GM10248 (cell line): ENCODE measurements at regions not wholly inside any gene's neighbourhood (a gene's known extent, or its start where the extent isn't known, plus 50 kb on each side); places are given as distances from the start of the nearest gene placed in this dataset.

Experiments
- CTCF ChIA-PET: fragments of 300-600 bp; sonication (Branson Sonifier 250); formaldehyde crosslinking; extraction: SDS; loops from one replicate; lab custom pipeline; 2021; ENCODE audit warnings: antibody characterized with exemption; lab: Yijun Ruan, JAX
- POLR2A ChIA-PET: fragments of 350-650 bp; sonication (Branson Sonifier 250); formaldehyde crosslinking; extraction: SDS; loops from one replicate; lab custom pipeline; 2020; ENCODE audit warnings: antibody characterized with exemption; lab: Yijun Ruan, JAX
- DNase-seq: peaks from one replicate; pipeline ENCODE4 v3.0.0; 2012; ENCODE audit errors: extremely low spot score
- TF ChIP-seq, protein P1 (sequence below): IDR thresholded peaks from 2 replicates; pipeline ENCODE4 v1.5.1; 2012; ENCODE audit warnings: mild to moderate bottlenecking, low read depth; ENCODE audit errors: extremely low read depth, missing control alignments, control extremely low read depth

DNA sequence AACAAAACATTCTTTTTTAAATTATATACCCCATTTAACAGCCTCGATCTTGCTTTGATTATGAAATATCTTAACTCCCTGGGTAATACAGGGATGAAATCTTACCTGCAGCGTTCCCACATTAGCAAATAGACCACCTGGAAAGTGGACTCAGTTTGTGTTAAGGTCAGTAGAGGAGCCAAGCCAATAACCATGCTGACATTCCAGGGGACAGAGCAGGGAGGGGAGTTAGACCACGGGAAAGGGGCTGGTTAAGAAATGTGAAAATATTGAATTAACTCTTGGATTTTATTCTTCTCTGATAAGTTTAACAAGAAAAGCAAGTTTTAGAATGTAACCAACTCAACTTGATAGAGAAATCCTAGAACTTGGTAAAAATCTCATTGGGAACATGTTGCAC, 144.9 kb upstream of the CLEC14A start:
- CTCF ChIA-PET, result no interaction called here
- no peak for DNase-seq
- POLR2A ChIA-PET, result no interaction called here
- TF ChIP-seq, protein P1, sequence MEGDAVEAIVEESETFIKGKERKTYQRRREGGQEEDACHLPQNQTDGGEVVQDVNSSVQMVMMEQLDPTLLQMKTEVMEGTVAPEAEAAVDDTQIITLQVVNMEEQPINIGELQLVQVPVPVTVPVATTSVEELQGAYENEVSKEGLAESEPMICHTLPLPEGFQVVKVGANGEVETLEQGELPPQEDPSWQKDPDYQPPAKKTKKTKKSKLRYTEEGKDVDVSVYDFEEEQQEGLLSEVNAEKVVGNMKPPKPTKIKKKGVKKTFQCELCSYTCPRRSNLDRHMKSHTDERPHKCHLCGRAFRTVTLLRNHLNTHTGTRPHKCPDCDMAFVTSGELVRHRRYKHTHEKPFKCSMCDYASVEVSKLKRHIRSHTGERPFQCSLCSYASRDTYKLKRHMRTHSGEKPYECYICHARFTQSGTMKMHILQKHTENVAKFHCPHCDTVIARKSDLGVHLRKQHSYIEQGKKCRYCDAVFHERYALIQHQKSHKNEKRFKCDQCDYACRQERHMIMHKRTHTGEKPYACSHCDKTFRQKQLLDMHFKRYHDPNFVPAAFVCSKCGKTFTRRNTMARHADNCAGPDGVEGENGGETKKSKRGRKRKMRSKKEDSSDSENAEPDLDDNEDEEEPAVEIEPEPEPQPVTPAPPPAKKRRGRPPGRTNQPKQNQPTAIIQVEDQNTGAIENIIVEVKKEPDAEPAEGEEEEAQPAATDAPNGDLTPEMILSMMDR, result no peak

DNA sequence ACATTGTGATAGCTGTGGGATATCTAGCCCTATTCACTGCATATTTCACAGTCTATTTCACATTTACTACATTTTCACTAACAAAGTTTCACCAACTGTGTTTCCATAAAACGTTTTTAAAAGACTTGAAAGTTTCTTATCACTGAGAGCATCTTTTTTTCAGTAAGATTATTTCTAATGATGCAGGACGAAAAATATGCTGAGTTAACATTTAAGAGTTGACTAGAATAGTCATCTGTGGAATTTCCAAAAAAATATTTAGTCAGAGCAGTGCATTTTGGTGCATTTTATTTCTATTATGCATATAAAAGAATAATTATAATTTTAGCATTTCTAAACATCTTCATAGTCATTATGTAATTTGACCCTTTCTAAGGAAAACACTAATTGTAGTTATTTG, 143.8 kb upstream of the CLEC14A start:
- CTCF ChIA-PET, result no interaction called here
- TF ChIP-seq, protein P1, result no peak
- POLR2A ChIA-PET, result no interaction called here
- DNase-seq, result no peak

- TF ChIP-seq, protein P1, result no peak
- ChIA-PET POLR2A (no interaction called here), CTCF (no interaction called here)
- DNase-seq, result no peak
These were observed 138.9 kb upstream of the CLEC14A start for GRCh38 chr14:38394767-38395166.

GRCh38 chr14:38394064-38394463, 138.2 kb upstream of the CLEC14A start:
- POLR2A ChIA-PET, result no interaction called here
- no peak for DNase-seq
- CTCF ChIA-PET, result no interaction called here
- TF ChIP-seq, protein P1, result no peak

DNA sequence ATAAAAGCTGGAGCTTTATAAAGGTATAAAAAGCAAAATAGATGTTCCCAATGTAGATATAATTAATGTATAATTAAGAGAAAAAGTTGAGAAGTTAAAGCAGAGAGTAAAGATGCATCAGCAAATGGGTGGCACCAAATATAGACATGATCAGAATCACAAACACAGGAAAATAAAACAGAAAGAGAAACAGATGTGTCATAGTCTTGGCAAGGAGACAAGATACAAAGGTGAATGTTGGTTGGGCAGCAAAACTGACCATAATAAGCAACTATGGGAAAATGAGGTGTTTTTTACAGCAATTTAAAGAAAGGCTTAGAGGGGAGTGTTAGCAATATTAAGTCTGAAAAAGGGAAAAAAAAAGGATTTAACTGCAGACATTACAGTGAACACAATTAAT, 135.4 kb upstream of the CLEC14A start:
- CTCF ChIA-PET, result interaction anchor here (1.8 kb wide), 1 partner anchor 8 kb away, joined by 4 read pairs; no protein-coding TSS in a partner anchor
- TF ChIP-seq, protein P1, result no peak
- DNase-seq, result no peak
- POLR2A ChIA-PET, result no interaction called here

DNA sequence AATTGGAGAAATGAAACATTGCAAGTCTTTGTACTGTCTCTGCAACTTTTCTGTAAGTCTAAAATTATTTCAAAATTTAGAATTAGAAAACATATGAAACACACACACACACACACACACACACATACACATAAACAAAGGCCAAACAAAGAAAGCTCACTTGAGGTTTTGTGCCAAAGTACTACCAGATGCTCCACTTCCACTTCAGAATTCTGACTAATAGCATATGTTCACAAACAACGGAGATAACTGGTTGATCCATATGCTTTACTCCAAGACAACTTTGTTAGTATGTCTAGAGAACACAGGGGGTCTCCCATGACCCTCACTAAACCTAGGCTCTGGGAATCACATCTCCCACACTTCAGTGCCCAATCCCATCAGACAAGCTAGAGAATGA, 133.8 kb upstream of the CLEC14A start:
- TF ChIP-seq, protein P1, result no peak

GRCh38 chr14:38387821-38388220, 131.9 kb upstream of the CLEC14A start:
- POLR2A ChIA-PET, result no interaction called here
- DNase-seq, result no peak
- CTCF ChIA-PET, result no interaction called here
- TF ChIP-seq, protein P1, result no peak

More for the DNA sequence above, 133.8 kb upstream of the CLEC14A start:
- no peak for DNase-seq
- ChIA-PET POLR2A (no interaction called here), CTCF (interaction anchor here (1.0 to 1.1 kb wide), 2 partner anchors 17 to 40 kb away, joined by 3 read pairs; no protein-coding TSS in a partner anchor)
